ENCODE measurements at regions not wholly inside any gene's neighbourhood (a gene's known extent, or its start where the extent isn't known, plus 50 kb on each side); places are given as distances from the start of the nearest gene placed in this dataset.
A peak's percentile ranks its signal among the peaks of the same experiment; 100 is the strongest.

GRCh38 chr18:75607701-75608100 lies 180.2 kb upstream of the SMIM21 start:
- Mint-ChIP-seq H3K4me1 (ENCODE audit: low read depth in 2 of 2) (no peaks in the 10 kb centered on the region), H3K27me3 (peaks cover 2 to 7% of the 10 kb centered on the region in 2 donors), H3K36me3 (no peaks in the 10 kb centered on the region), H3K9me3 (peaks cover 4% of the 10 kb centered on the region), H3K27ac (no peak overlapping the region), H3K4me3 (no peak overlapping the region)
- no peak for ATAC-seq
- no peak for DNase-seq (ENCODE audit: low spot score)

DNA sequence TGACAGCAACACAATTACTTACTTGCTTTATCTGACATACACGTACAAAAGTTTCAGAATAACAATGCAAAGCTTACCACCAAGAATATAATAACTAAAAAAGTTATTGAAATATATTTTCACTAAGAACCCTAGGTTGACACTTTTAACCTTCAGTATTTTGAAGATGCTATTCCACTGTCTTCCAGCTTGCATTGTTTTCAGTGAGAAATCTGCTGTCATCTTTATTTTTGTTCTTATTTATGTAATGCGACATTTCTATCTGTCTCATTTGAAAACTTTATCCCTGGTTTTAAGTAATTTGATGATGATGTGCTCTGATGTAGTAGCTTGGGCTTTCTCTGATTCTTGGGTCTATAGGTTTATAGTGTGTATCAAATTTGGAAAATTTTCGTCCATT lies 165.0 kb upstream of the SMIM21 start:
- no peak overlapping the region for H3K4me3 Mint-ChIP-seq
- H3K4me1 Mint-ChIP-seq (ENCODE audit: low read depth in 2 of 2) = no peaks in the 10 kb centered on the region
- H3K9me3 Mint-ChIP-seq = peaks cover 14% of the 10 kb centered on the region
- H3K27me3 Mint-ChIP-seq = peaks cover 0 to 7% of the 10 kb centered on the region in 2 donors
- H3K36me3 Mint-ChIP-seq = peaks cover 15% of the 10 kb centered on the region
- DNase-seq (ENCODE audit: low spot score) = no peak
- H3K27ac Mint-ChIP-seq = no peak overlapping the region
- no peak for ATAC-seq

DNA sequence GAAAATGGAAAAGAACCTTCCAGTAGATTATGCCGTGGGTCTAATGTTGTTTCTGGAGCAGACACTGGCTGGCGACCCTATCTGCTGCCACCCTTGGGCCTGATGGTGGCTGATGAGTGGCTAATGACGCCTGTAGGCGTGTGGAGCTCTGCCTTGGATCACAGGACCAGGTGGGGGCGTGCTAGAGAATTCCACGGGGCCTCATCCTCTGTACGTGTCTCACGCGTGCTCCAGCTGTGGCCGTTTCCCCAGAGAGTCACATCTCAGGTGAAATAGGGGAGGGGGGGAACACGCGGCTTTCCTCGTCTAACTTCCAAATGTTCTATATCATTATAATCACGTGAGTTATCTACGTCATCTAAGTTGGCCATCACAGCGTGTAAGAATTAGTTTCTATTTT lies 160.9 kb upstream of the SMIM21 start:
- Mint-ChIP-seq H3K4me1 (ENCODE audit: low read depth in 2 of 2) (no peaks in the 10 kb centered on the region), H3K9me3 (peaks cover 8% of the 10 kb centered on the region), H3K4me3 (no peak overlapping the region), H3K27me3 (peaks cover 0 to 4% of the 10 kb centered on the region in 2 donors), H3K36me3 (peaks cover 9% of the 10 kb centered on the region), H3K27ac (no peak overlapping the region)
- no peak for ATAC-seq
- no peak for DNase-seq (ENCODE audit: low spot score)

DNA sequence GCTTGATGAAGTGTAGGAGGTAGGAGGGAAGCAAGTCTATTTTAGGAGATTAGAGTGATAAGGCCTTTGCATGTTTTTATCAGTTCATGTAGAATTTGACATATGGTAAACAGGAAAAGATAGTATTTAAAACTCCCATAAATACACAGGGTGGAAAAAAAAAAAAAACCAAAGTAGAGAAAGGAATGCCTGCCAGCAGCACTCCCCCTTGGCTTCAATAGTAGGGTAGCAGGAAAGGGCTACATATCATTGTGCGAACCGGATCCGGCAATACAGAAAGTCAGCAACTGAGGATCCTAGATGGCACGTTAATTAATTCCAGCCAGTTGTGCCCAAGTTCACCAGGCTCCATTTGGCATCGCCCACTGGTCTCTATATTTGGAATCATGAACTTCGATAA lies 159.6 kb upstream of the SMIM21 start:
- ATAC-seq (no peak), DNase-seq (ENCODE audit: low spot score) (no peak)
- Mint-ChIP-seq H3K27me3 (peaks cover 0 to 4% of the 10 kb centered on the region in 2 donors), H3K4me3 (no peak overlapping the region), H3K9me3 (no peaks in the 10 kb centered on the region), H3K36me3 (no peaks in the 10 kb centered on the region), H3K4me1 (ENCODE audit: low read depth in 2 of 2) (no peaks in the 10 kb centered on the region), H3K27ac (no peak overlapping the region)

GRCh38 chr18:75586130-75586889 lies 158.8 kb upstream of the SMIM21 start:
- no peak overlapping the region for H3K27ac Mint-ChIP-seq
- no peak for ATAC-seq

DNA sequence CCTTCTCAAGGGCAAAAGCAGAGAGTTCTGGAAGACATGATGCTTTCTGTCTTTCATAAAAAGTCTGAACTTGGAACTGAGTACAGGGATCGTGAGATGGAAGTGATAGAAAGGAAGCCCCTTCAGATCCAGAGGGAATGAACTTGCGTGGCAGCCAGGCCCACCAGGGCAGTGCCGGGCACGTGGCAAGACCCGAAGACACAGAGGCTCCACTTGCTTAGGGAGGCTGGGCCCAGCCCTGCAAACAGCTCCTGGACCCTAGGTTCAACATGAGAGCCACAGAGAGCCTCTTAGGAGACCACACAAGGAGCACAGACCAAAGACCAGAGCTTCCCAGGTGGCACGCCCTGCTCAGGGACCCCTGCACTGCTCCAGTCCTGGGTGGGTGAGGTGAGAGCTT lies 155.4 kb upstream of the SMIM21 start:
- Mint-ChIP-seq H3K9me3 (no peaks in the 10 kb centered on the region), H3K4me1 (ENCODE audit: low read depth in 2 of 2) (no peaks in the 10 kb centered on the region), H3K4me3 (no peak overlapping the region), H3K36me3 (no peaks in the 10 kb centered on the region), H3K27ac (no peak overlapping the region), H3K27me3 (peaks cover 3 to 9% of the 10 kb centered on the region in 2 donors)
- DNase-seq (ENCODE audit: low spot score) = no peak
- no peak for ATAC-seq

More at GRCh38 chr18:75586130-75586889, 158.8 kb upstream of the SMIM21 start:
- Mint-ChIP-seq H3K4me3 (no peak overlapping the region), H3K36me3 (no peaks in the 10 kb centered on the region), H3K27me3 (peaks cover 0 to 4% of the 10 kb centered on the region in 2 donors), H3K9me3 (no peaks in the 10 kb centered on the region), H3K4me1 (ENCODE audit: low read depth in 2 of 2) (no peaks in the 10 kb centered on the region)
- DNase-seq (ENCODE audit: low spot score) = no peak

DNA sequence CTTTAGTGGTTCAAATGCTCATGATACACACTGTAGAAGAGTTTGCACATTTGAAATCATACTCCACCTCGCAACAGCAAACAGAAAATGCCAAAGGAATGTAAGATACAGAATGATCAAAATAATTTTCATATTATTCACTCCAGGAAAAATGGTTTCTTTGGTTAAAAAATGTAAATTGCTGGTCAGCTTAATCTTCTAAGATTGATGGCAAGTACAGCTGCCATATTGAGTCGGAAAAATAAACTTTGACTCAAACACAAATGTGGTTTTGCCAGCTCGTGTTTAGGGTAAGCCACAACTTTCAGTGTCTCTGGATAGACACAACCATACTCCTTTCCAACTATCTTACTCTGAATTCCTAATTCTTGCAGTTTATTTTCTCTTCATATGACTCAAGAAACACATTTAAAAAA lies 154.9 kb upstream of the SMIM21 start:
- no peak for ATAC-seq
- Mint-ChIP-seq H3K4me1 (ENCODE audit: low read depth in 2 of 2) (no peaks in the 10 kb centered on the region), H3K27ac (no peak overlapping the region)

DNA sequence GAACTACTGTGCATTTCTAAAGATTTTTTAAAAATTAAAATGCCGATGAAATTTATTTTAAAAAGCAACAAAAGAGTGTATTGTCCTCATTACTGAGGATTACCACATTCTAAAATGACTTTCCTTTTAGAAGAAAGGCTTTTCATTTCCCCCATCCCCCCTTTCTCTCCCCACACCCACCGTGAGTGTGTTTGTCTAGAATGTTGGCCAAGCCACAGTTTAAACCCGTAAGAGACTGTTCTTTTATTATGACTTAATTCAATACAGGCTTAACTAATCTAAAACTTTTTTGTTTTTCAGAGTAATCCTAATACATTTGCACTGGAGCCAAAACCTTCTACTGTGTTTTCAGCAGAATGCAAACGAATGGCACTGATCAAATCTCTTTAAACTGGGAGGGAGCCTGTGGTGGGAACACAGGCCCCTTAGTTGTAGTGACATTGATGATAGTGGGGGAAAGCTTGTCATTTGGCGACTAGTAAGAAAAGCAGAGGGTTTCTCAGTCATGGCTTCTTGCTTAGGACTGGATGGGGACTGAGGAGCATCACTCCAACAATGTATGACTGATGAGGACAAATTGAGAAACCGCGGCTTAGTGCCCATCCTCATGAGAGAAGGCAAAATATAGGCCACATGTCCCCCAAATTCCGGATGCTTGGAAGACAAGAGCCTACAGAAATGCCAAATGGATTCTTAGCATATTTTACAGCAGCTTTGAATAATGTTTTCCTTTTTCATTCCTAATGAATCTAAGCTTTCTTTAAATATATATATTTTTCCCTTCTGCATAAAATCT lies 154.0 kb upstream of the SMIM21 start:
- no peak overlapping the region for H3K27ac Mint-ChIP-seq
- peaks cover 12 to 16% of the 10 kb centered on the region in 2 donors for H3K27me3 Mint-ChIP-seq
- no peaks in the 10 kb centered on the region for H3K4me1 Mint-ChIP-seq (ENCODE audit: low read depth in 2 of 2)
- no peak overlapping the region for H3K4me3 Mint-ChIP-seq
- ATAC-seq (no peak), DNase-seq (ENCODE audit: low spot score) (no peak)
- no peaks in the 10 kb centered on the region for H3K9me3 Mint-ChIP-seq
- no peaks in the 10 kb centered on the region for H3K36me3 Mint-ChIP-seq

More for the DNA sequence above, 154.9 kb upstream of the SMIM21 start:
- Mint-ChIP-seq H3K36me3 (no peaks in the 10 kb centered on the region), H3K9me3 (no peaks in the 10 kb centered on the region), H3K4me3 (no peak overlapping the region), H3K27me3 (peaks cover 9 to 12% of the 10 kb centered on the region in 2 donors)
- no peak for DNase-seq (ENCODE audit: low spot score)

DNA sequence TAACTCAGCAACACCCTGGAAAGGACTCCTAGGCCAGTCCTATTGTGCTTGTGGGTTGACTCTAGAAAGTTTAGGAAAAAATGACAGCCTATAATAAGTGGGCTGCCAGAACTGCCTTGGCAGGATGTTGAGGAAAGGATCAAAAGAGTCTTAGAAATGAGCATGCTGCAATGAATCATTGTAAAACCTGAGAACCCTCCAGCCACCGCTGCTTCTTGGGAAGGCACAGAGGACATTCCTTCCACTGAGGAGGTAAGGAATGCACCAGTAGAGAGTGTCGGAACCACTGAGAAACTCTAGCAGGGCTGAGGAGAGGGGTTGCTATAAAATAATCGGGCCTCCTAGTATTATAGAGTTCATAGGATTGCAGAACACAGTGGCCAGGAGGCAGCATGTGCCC lies 146.7 kb upstream of the SMIM21 start:
- no peak for ATAC-seq
- Mint-ChIP-seq H3K27me3 (peaks cover 8 to 16% of the 10 kb centered on the region in 2 donors), H3K4me3 (no peak overlapping the region), H3K4me1 (ENCODE audit: low read depth in 2 of 2) (no peaks in the 10 kb centered on the region), H3K36me3 (no peaks in the 10 kb centered on the region), H3K27ac (no peak overlapping the region), H3K9me3 (peaks cover 3% of the 10 kb centered on the region)
- DNase-seq (ENCODE audit: low spot score) = no peak

GRCh38 chr18:75563150-75563549 lies 135.6 kb upstream of the SMIM21 start:
- Mint-ChIP-seq H3K27me3 (peaks cover 14 to 16% of the 10 kb centered on the region in 2 donors), H3K9me3 (no peaks in the 10 kb centered on the region), H3K36me3 (no peaks in the 10 kb centered on the region), H3K4me3 (no peak overlapping the region), H3K4me1 (ENCODE audit: low read depth in 2 of 2) (peaks cover 0 to 2% of the 10 kb centered on the region in 2 donors), H3K27ac (no peak overlapping the region)
- ATAC-seq (no peak), DNase-seq (ENCODE audit: low spot score) (no peak)

DNA sequence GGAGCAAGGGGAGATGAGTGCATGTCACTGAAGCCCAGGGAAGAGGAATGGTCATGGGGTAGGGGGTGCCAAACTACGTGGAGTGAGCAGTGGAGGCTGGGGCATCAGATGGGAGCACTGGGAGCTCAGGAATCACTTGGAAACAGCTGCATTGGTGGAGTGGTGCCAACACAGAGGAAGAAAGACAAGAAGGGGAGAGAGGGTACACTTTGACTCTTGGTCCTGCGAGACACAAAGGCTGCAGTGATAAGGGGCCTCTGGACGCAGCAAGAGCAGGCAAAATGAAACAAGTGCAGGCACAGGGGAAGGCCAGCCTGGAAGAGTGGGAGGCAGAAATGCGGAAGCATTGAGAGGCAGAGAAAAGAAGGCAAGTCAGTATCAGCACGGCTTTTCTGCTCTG lies 134.7 kb upstream of the SMIM21 start:
- H3K27ac Mint-ChIP-seq = no peak overlapping the region
- peaks cover 0 to 2% of the 10 kb centered on the region in 2 donors for H3K4me1 Mint-ChIP-seq (ENCODE audit: low read depth in 2 of 2)
- H3K36me3 Mint-ChIP-seq = no peaks in the 10 kb centered on the region
- peaks cover 14 to 16% of the 10 kb centered on the region in 2 donors for H3K27me3 Mint-ChIP-seq
- DNase-seq (ENCODE audit: low spot score) (no peak), ATAC-seq (peak in 1 of 2 donors; percentile 11)
- no peak overlapping the region for H3K4me3 Mint-ChIP-seq
- H3K9me3 Mint-ChIP-seq = no peaks in the 10 kb centered on the region

- Mint-ChIP-seq H3K36me3 (no peaks in the 10 kb centered on the region), H3K4me1 (ENCODE audit: low read depth in 2 of 2) (peaks cover 0 to 2% of the 10 kb centered on the region in 2 donors), H3K27ac (no peak overlapping the region), H3K27me3 (peaks cover 10% of the 10 kb centered on the region in 2 donors), H3K9me3 (no peaks in the 10 kb centered on the region), H3K4me3 (no peak overlapping the region)
- no peak for DNase-seq (ENCODE audit: low spot score)
- no peak for ATAC-seq
Observed at GRCh38 chr18:75558790-75559189, 131.3 kb upstream of the SMIM21 start.

- Mint-ChIP-seq H3K27me3 (peaks cover 6 to 18% of the 10 kb centered on the region in 2 donors), H3K36me3 (no peaks in the 10 kb centered on the region), H3K9me3 (no peaks in the 10 kb centered on the region), H3K4me1 (ENCODE audit: low read depth in 2 of 2) (no peaks in the 10 kb centered on the region), H3K4me3 (no peak overlapping the region), H3K27ac (no peak overlapping the region)
- no peak for DNase-seq (ENCODE audit: low spot score)
- no peak for ATAC-seq
Observed at GRCh38 chr18:75556841-75557240, 129.3 kb upstream of the SMIM21 start.

- Mint-ChIP-seq H3K27ac (no peak overlapping the region), H3K27me3 (peaks cover 12 to 33% of the 10 kb centered on the region in 2 donors), H3K36me3 (no peaks in the 10 kb centered on the region), H3K9me3 (no peaks in the 10 kb centered on the region), H3K4me3 (no peak overlapping the region), H3K4me1 (ENCODE audit: low read depth in 2 of 2) (no peaks in the 10 kb centered on the region)
- ATAC-seq (no peak), DNase-seq (ENCODE audit: low spot score) (no peak)
Observed at GRCh38 chr18:75554644-75555185, 127.2 kb upstream of the SMIM21 start.
